ENCODE measurements at regions not wholly inside any gene's neighbourhood (a gene's known extent, or its start where the extent isn't known, plus 50 kb on each side); places are given as distances from the start of the nearest gene placed in this dataset.

- H3K23ac ChIP-seq (ENCODE audit: insufficient read length, low read depth, low read length), result no peak overlapping the region
- Mint-ChIP-seq H3K9me3 (peaks cover 4 to 5% of the 10 kb centered on the region in 2 experiments; a peak in 4 of 5 replicates), H3K4me1 (peaks cover 2 to 7% of the 10 kb centered on the region in 2 experiments; a peak in 1 of 4 replicates), H3K4me3 (no peak overlapping the region), H3K27ac (no peak overlapping the region), H3K36me3 (ENCODE audit: insufficient read depth in 1 of 3, low read depth in 3 of 3) (peaks cover 0 to 4% (median 0%) of the 10 kb centered on the region in 3 experiments; a peak in 2 of 7 replicates), H3K27me3 (ENCODE audit: low read depth) (no peaks in the 10 kb centered on the region)
- no peak overlapping the region for H2BK5ac ChIP-seq (ENCODE audit: insufficient read length, low read length)
- no peaks in the 10 kb centered on the region for H3K27me3 ChIP-seq (ENCODE audit: insufficient read depth, low read length)
- H4K5ac ChIP-seq (ENCODE audit: insufficient read length, low read depth, low read length), result no peak overlapping the region
- no peak overlapping the region for H3T11ph ChIP-seq (ENCODE audit: low read length)
- no peak overlapping the region for H2BK12ac ChIP-seq (ENCODE audit: insufficient read length, low read depth, low read length)
- no peaks in the 10 kb centered on the region for H3K23me2 ChIP-seq (ENCODE audit: insufficient read length, low read depth, low read length, poor library complexity, severe bottlenecking)
- no peaks in the 10 kb centered on the region for H3K9me3 ChIP-seq (ENCODE audit: control insufficient read depth, low read depth, low read length)
- no peak overlapping the region for H2AK5ac ChIP-seq (ENCODE audit: insufficient read length, low read length)
- H3K27ac ChIP-seq (ENCODE audit: insufficient read length, low read depth, low read length), result no peak overlapping the region
- no peak overlapping the region for H2BK15ac ChIP-seq (ENCODE audit: low read depth, low read length)
- H2BK20ac ChIP-seq (ENCODE audit: low read depth, low read length, poor library complexity, severe bottlenecking), result no peak overlapping the region
- no peak overlapping the region for H3K9ac ChIP-seq (ENCODE audit: extremely low read depth, insufficient read length, low read length)
- no peak overlapping the region for H3K4me2 ChIP-seq (ENCODE audit: insufficient read depth, insufficient read length, low read length)
- DNase-seq, result no peak
- H3K56ac ChIP-seq (ENCODE audit: insufficient read length, low read depth, low read length), result no peak overlapping the region
- H3K79me2 ChIP-seq (ENCODE audit: insufficient read depth, low read length), result no peaks in the 10 kb centered on the region
- no peak overlapping the region for H2AFZ ChIP-seq (ENCODE audit: low read length)
- H4K8ac ChIP-seq (replicated peaks; ENCODE audit: insufficient read length, low read depth, low read length), result no peak overlapping the region
- no CpG with 5 or more reads among the region's 2 CpGs for WGBS (ENCODE audit: extremely low coverage, insufficient read length, low lambda C conversion rate)
- H3K14ac ChIP-seq (ENCODE audit: insufficient read depth, low read length), result no peak overlapping the region
- H3K4me1 ChIP-seq (ENCODE audit: insufficient read depth, low read length), result no peaks in the 10 kb centered on the region; the same call in 1 of the 2 replicates
- no peak for TF ChIP-seq CTCF (conservative IDR thresholded peaks at IDR 0.05)
- H2BK120ac ChIP-seq (ENCODE audit: low read depth, low read length, poor library complexity, severe bottlenecking), result no peak overlapping the region
- no peaks in the 10 kb centered on the region for H3K79me1 ChIP-seq (ENCODE audit: insufficient read depth, low read depth, low read length, poor library complexity, severe bottlenecking)
- H3K4ac ChIP-seq (ENCODE audit: low read depth, low read length), result no peak overlapping the region
- H4K20me1 ChIP-seq (ENCODE audit: control insufficient read depth, insufficient read depth, insufficient read length), result no peaks in the 10 kb centered on the region
- no peak overlapping the region for H4K91ac ChIP-seq (ENCODE audit: insufficient read length, low read depth, low read length)
- H3K18ac ChIP-seq (ENCODE audit: insufficient read length, low read depth, low read length), result no peak overlapping the region
Measured at GRCh38 chr10:30208330-30208729, 140.7 kb downstream of the MTPAP start.
